VCaP (cell line): ENCODE measurements at regions not wholly inside any gene's neighbourhood (a gene's known extent, or its start where the extent isn't known, plus 50 kb on each side); places are given as distances from the start of the nearest gene placed in this dataset.

Experiments used
- H3K27ac ChIP-seq: fragments of 450-650 bp; 2 replicates; pipeline ENCODE4 v1.5.1; 2017
- TF ChIP-seq, protein P1 (sequence below): fragments of 450-650 bp; conservative IDR thresholded peaks from 2 replicates; pipeline ENCODE4 v1.5.1; 2017; ENCODE audit warnings: mild to moderate bottlenecking, moderate library complexity

DNA sequence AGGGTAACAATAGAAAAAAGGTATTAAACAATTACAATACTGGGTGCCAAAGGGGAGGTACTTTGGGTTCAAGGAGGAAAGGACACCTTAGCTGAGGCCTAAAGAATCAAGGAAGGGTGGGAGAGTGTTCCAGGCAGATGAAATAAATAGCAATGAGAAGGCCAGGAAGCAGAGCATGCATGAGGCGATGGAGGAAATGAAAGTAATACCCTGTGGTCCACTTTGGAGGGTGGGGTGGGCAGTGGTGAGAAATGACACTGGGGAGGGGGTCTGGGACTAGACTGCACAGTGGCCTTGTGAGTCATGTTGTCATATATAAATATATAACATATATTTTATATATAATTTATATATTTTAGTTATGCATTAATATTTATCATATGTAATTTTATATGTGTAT is 55.9 kb downstream of the BHLHE40 start:
- TF ChIP-seq, protein P1, sequence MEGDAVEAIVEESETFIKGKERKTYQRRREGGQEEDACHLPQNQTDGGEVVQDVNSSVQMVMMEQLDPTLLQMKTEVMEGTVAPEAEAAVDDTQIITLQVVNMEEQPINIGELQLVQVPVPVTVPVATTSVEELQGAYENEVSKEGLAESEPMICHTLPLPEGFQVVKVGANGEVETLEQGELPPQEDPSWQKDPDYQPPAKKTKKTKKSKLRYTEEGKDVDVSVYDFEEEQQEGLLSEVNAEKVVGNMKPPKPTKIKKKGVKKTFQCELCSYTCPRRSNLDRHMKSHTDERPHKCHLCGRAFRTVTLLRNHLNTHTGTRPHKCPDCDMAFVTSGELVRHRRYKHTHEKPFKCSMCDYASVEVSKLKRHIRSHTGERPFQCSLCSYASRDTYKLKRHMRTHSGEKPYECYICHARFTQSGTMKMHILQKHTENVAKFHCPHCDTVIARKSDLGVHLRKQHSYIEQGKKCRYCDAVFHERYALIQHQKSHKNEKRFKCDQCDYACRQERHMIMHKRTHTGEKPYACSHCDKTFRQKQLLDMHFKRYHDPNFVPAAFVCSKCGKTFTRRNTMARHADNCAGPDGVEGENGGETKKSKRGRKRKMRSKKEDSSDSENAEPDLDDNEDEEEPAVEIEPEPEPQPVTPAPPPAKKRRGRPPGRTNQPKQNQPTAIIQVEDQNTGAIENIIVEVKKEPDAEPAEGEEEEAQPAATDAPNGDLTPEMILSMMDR = no peak
- no peak overlapping the region for H3K27ac ChIP-seq

DNA sequence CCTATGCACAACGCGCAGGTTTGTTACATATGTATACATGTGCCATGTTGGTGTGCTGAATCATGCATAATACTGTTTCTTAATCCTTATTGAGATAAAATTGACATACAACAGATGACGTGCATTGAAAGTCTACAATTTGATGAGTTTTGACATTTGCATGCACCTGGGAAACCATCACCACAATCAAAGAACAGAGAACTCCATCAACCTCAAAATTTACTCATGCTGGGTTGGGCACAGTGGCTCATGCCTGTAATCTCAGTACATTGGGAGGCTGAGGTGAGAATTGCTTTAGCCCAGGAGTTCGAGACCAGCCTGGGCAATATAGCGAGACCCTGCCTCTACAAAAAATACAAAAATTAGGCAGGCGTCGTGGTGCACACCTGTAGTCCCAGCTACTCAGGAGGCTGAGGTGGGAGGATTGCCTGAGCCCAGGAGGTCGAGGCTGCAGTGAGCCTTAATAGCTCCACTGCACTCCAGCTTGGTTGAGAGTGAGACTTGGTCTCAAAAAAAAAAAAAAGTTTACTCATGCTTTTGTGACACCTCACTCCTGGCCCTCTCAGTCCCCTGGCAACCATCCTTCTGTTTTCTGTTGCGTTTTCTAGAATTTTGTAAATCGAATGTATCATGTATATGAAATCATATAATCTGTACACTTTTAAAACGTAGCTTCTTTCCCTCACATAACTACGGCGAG is 56.6 kb downstream of the BHLHE40 start:
- H3K27ac ChIP-seq = no peak overlapping the region
- TF ChIP-seq, protein P1 = no peak

DNA sequence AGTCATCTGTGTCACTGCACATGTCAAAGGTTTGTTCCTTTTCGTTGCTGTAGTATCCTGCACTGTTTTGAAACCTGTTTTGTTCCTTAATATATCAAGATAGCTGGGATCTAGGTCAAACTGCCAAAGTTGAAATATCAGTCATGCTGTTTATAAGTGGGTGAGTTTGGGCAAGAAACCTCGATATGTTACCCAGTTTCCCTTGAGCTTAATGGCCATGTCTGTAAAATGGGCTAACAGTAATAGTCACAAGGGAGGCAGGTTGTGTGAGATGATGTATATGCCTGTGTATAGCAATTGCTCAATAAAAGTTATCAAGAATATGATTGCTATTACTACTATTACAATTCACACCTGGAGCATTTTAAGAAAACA is 57.1 kb downstream of the BHLHE40 start:
- TF ChIP-seq, protein P1 = no peak
- no peak overlapping the region for H3K27ac ChIP-seq

DNA sequence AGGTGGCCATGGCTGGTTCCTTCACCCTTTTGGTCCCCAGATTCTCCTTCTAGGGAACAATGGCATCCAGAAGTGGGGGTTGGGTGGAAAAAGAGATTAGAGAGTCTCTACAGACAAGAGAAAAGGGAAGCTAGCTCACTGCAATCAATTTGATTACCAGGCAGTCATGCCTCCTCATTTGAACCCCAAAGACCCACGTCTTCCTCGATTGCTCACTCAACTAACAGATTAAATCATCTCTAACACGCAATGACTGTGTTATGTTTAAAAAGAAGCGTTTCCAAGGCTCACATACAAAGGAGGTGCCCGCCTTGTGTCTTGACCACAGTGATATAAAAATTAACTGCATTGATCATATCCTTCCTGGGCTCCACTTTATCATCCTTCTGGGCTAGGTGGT is 57.6 kb downstream of the BHLHE40 start:
- H3K27ac ChIP-seq = no peak overlapping the region
- TF ChIP-seq, protein P1 = no peak

DNA sequence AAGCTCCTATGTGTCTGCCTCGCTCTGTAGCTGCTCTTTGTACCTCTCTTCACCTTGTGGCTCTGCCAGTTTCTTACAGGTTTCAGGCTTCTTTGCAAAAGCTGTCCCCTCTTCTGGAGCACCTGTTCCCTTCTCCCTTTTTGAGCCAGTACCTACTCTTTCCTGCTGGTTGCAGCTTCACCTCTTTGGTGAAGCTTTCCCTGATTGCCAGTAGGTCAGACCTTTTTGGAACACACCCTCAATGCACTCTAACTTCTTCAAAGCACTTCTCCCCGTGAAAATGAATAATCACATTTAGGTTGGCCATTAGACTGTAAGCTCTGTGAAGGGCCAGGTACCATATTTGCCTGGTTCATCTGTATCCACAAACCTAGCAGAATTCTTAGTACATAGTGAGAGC is 60.3 kb downstream of the BHLHE40 start:
- no peak overlapping the region for H3K27ac ChIP-seq
- TF ChIP-seq, protein P1 = no peak

DNA sequence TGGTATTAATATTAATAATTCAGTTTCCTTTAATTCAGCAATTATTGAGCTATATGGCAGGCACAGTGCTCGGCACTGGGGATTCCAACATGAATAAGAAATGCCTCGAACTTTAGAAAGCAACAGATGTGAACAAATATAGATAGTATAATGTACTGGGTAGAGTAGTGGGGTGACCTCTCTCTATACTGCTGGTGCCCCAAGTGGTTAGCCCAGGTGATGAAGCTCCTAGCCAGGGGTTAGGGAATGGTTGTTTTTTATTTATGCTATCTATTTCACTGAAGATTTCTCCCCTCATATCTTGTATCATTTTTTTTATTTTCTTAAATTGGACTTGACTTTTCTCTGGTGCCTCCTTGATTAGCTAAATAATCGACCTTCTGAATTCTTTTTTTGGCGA is 62.1 kb downstream of the BHLHE40 start:
- TF ChIP-seq, protein P1 = no peak
- no peak overlapping the region for H3K27ac ChIP-seq

DNA sequence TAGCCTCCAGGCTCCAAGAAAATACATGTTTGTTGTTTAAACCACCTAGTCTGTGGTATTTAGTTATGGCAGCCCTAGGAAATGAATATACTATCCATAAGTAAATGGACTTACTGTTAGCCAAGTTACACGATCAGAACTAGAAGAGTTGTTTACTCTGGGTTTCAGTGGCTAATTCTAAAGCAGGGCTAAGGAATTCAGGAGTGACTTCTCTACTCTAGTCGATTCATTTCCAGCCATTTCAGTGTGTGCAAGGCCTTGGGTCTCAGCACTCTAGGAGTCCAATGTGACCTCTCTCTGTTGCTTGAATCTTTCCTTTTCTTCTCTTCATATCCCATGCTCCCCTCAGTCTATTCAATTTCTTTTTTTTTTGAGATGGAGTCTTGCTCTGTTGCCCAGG is 66.7 kb downstream of the BHLHE40 start:
- H3K27ac ChIP-seq = no peak overlapping the region
- TF ChIP-seq, protein P1 = no peak
